ENCODE measurements at regions not wholly inside any gene's neighbourhood (a gene's known extent, or its start where the extent isn't known, plus 50 kb on each side); places are given as distances from the start of the nearest gene placed in this dataset.

DNA sequence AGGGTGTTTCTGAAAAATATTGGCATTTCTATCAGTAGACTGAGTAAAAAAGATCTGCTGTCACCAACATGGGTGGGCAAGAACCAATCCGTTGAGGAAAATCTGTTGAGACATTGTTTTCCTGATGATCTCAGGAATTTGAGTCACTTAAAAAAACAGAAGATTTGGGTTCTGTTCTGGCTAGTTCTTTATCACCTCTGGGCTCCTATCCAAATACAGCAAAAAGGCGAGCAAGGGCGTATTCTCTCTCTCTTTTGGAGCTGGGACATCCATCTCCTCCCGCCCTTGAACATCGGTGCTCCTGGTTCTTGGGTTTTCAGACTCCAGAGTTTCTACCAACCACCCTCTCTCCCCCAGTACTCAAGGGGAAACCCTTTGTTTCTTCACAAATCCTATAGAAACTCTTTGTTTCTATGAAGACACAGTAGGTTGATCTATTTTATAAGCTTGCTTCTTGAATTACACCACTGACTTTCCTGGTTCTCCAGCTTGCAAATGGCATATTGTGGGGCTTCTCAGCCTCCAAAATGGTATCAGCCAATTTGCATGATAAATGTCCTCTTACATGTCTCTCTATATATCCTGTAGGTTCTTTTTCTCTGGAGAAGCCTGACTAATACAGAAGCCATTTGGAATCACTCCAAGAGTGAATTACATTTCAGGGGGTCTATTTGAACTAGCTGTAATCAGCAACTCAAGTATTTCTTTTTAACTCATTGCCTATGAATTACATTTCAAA is 263.9 kb upstream of the TMTC1 start:
- no peaks in the 10 kb centered on the region for H3K27me3 ChIP-seq (ENCODE audit: insufficient read depth, low read length, poor library complexity, severe bottlenecking)
- H3K9me3 ChIP-seq (ENCODE audit: low read length) = no peaks in the 10 kb centered on the region
- Mint-ChIP-seq H3K27me3 (peaks cover 0 to 4% of the 10 kb centered on the region in 2 donors), H3K36me3 (no peaks in the 10 kb centered on the region), H3K9me3 (peaks cover 0 to 2% (median 0%) of the 10 kb centered on the region in 5 donors), H3K4me1 (no peaks in the 10 kb centered on the region), H3K27ac (no peak overlapping the region), H3K4me3 (no peak overlapping the region)
- no peak overlapping the region for H3K4me3 ChIP-seq (ENCODE audit: low read length)
- no peaks in the 10 kb centered on the region for H3K36me3 ChIP-seq (ENCODE audit: insufficient read depth, low read length)
- no peak for DNase-seq
- ChIA-PET POLR2A (no interaction called here), CTCF (no interaction called here)
- H3K27ac ChIP-seq (ENCODE audit: low read depth, low read length) = no peak overlapping the region
- no peaks in the 10 kb centered on the region for H3K4me1 ChIP-seq (ENCODE audit: insufficient read depth, low read length)

GRCh38 chr12:30046376-30046775 is 262.6 kb upstream of the TMTC1 start:
- H3K9me3 Mint-ChIP-seq = peaks cover 0 to 2% (median 0%) of the 10 kb centered on the region in 5 donors

DNA sequence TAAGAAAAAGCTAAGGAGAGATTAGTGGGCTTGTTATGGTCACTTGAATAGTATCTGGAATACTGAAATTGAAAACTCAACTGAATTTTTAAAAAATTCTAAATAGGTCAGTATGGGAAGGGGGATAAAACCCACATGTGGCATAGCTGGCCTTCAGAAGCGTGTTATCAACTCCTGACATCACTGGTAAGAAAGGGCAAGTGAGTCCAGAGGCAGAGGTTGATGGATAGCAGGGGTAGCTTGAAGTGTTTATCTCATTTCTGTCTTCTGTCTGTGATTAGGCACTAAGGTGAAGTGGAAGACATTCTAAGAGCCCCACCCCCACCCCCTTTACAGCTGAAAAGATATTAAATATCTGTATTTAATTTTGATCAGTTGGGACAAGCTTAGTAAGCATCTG is 261.4 kb upstream of the TMTC1 start:
- no peak overlapping the region for H3K4me3 ChIP-seq (ENCODE audit: low read length)
- H3K36me3 ChIP-seq (ENCODE audit: insufficient read depth, low read length) = no peaks in the 10 kb centered on the region
- H3K4me1 ChIP-seq (ENCODE audit: insufficient read depth, low read length) = no peaks in the 10 kb centered on the region
- peaks cover 0 to 2% (median 1%) of the 10 kb centered on the region in 3 donors for H3K36me3 Mint-ChIP-seq
- peaks cover 0 to 4% of the 10 kb centered on the region in 2 donors for H3K27me3 Mint-ChIP-seq
- no peaks in the 10 kb centered on the region for H3K4me1 Mint-ChIP-seq
- POLR2A ChIA-PET = no interaction called here
- no peaks in the 10 kb centered on the region for H3K9me3 ChIP-seq (ENCODE audit: low read length)
- peaks cover 0 to 2% (median 0%) of the 10 kb centered on the region in 5 donors for H3K9me3 Mint-ChIP-seq
- H3K27me3 ChIP-seq (ENCODE audit: insufficient read depth, low read length, poor library complexity, severe bottlenecking) = no peaks in the 10 kb centered on the region
- H3K4me3 Mint-ChIP-seq = no peak overlapping the region
- CTCF ChIA-PET = no interaction called here
- H3K27ac Mint-ChIP-seq = no peak overlapping the region
- no peak for DNase-seq
- no peak overlapping the region for H3K27ac ChIP-seq (ENCODE audit: low read depth, low read length)

More at GRCh38 chr12:30046376-30046775, 262.6 kb upstream of the TMTC1 start:
- POLR2A ChIA-PET = no interaction called here
- Mint-ChIP-seq H3K36me3 (no peaks in the 10 kb centered on the region), H3K27ac (no peak overlapping the region), H3K4me1 (no peaks in the 10 kb centered on the region), H3K27me3 (peaks cover 0 to 4% of the 10 kb centered on the region in 2 donors), H3K4me3 (no peak overlapping the region)
- H3K4me3 ChIP-seq (ENCODE audit: low read length) = no peak overlapping the region
- H3K4me1 ChIP-seq (ENCODE audit: insufficient read depth, low read length) = no peaks in the 10 kb centered on the region
- no peak for DNase-seq
- H3K27ac ChIP-seq (ENCODE audit: low read depth, low read length) = no peak overlapping the region
- no peaks in the 10 kb centered on the region for H3K9me3 ChIP-seq (ENCODE audit: low read length)
- no peaks in the 10 kb centered on the region for H3K27me3 ChIP-seq (ENCODE audit: insufficient read depth, low read length, poor library complexity, severe bottlenecking)
- CTCF ChIA-PET = no interaction called here
- H3K36me3 ChIP-seq (ENCODE audit: insufficient read depth, low read length) = no peaks in the 10 kb centered on the region

DNA sequence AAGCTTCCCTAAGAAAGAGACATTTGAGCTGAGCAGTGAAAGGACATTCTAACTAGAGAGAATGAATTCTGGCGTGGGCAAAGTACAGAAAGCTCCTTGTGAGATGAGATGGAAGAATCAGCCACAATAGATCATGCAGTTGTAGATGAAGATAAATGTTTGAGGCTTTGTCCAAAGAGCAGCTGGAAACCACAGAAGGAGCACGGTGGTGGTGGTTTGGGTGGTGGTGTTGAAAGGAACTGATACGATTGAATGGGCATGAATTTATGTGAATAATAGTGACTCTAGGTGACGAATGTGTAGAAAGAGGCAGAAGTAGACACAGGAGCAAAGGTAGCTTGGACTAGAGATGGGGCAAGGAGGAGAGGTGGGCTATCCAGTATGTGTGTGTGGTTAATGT is 260.5 kb upstream of the TMTC1 start:
- H3K9me3 Mint-ChIP-seq = peaks cover 0 to 3% (median 2%) of the 10 kb centered on the region in 5 donors
- peaks cover 0 to 3% (median 1%) of the 10 kb centered on the region in 3 donors for H3K36me3 Mint-ChIP-seq
- no peak overlapping the region for H3K27ac Mint-ChIP-seq
- Histone ChIP-seq H3K4me1 (ENCODE audit: insufficient read depth, low read length) (no peaks in the 10 kb centered on the region), H3K27me3 (ENCODE audit: insufficient read depth, low read length, poor library complexity, severe bottlenecking) (no peaks in the 10 kb centered on the region), H3K9me3 (ENCODE audit: low read length) (no peaks in the 10 kb centered on the region), H3K36me3 (ENCODE audit: insufficient read depth, low read length) (no peaks in the 10 kb centered on the region), H3K4me3 (ENCODE audit: low read length) (no peak overlapping the region), H3K27ac (ENCODE audit: low read depth, low read length) (no peak overlapping the region)
- no peak for DNase-seq
- peaks cover 0 to 2% of the 10 kb centered on the region in 2 donors for H3K27me3 Mint-ChIP-seq
- no peaks in the 10 kb centered on the region for H3K4me1 Mint-ChIP-seq
- ChIA-PET POLR2A (no interaction called here), CTCF (no interaction called here)
- H3K4me3 Mint-ChIP-seq = no peak overlapping the region

DNA sequence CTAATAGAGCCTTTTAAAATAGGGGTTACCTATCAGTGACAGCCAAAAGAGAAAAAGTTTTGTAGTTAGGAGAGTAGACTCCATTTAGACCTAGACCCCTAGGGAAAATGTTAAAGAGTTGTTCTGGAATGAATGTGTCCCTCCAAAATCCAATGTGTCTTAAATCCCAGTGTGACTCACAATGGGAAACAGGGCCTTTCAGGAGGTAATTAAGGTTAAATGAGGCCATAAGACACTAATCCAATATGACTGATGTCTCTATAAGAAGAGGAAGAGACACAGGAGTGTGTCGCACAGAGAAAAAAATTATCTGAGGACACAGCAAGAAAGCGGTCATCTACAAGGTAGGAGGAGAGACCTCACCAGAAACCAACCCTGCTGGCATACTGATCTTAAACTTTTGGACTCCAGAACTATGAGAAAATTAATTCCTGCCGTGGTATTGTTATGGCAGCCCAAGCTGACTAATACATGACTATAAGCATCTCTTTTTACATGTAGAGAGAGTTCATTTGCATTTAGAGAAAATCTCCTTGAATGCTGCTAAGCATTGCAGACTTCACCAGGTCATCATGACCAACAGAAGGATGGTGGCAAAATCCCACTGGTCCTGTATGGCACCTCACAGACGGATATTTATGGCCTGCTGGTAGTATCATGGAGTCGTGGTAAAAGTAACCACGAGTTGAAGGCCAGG is 259.6 kb upstream of the TMTC1 start:
- peaks cover 0 to 3% (median 2%) of the 10 kb centered on the region in 5 donors for H3K9me3 Mint-ChIP-seq
- no peaks in the 10 kb centered on the region for H3K4me1 Mint-ChIP-seq
- peaks cover 0 to 3% (median 1%) of the 10 kb centered on the region in 3 donors for H3K36me3 Mint-ChIP-seq
- no peak for DNase-seq
- Histone ChIP-seq H3K27ac (ENCODE audit: low read depth, low read length) (no peak overlapping the region), H3K9me3 (ENCODE audit: low read length) (no peaks in the 10 kb centered on the region), H3K4me1 (ENCODE audit: insufficient read depth, low read length) (no peaks in the 10 kb centered on the region), H3K36me3 (ENCODE audit: insufficient read depth, low read length) (no peaks in the 10 kb centered on the region), H3K27me3 (ENCODE audit: insufficient read depth, low read length, poor library complexity, severe bottlenecking) (no peaks in the 10 kb centered on the region), H3K4me3 (ENCODE audit: low read length) (no peak overlapping the region)
- ChIA-PET CTCF (no interaction called here), POLR2A (no interaction called here)
- H3K27me3 Mint-ChIP-seq = peaks cover 0 to 2% of the 10 kb centered on the region in 2 donors
- H3K27ac Mint-ChIP-seq = no peak overlapping the region
- H3K4me3 Mint-ChIP-seq = no peak overlapping the region

- no peaks in the 10 kb centered on the region for H3K4me1 Mint-ChIP-seq
- H3K9me3 ChIP-seq (ENCODE audit: low read length) = no peaks in the 10 kb centered on the region
- peaks cover 0 to 3% (median 1%) of the 10 kb centered on the region in 3 donors for H3K36me3 Mint-ChIP-seq
- H3K4me3 Mint-ChIP-seq = no peak overlapping the region
- H3K27me3 ChIP-seq (ENCODE audit: insufficient read depth, low read length, poor library complexity, severe bottlenecking) = no peaks in the 10 kb centered on the region
- DNase-seq = no peak
- no peaks in the 10 kb centered on the region for H3K4me1 ChIP-seq (ENCODE audit: insufficient read depth, low read length)
- H3K27ac ChIP-seq (ENCODE audit: low read depth, low read length) = no peak overlapping the region
- no peak overlapping the region for H3K4me3 ChIP-seq (ENCODE audit: low read length)
- H3K27ac Mint-ChIP-seq = no peak overlapping the region
- no peaks in the 10 kb centered on the region for H3K36me3 ChIP-seq (ENCODE audit: insufficient read depth, low read length)
- peaks cover 0 to 2% of the 10 kb centered on the region in 2 donors for H3K27me3 Mint-ChIP-seq
- peaks cover 0 to 3% (median 2%) of the 10 kb centered on the region in 5 donors for H3K9me3 Mint-ChIP-seq
- ChIA-PET CTCF (no interaction called here), POLR2A (no interaction called here)
Measured at GRCh38 chr12:30041096-30041495, 257.4 kb upstream of the TMTC1 start.

DNA sequence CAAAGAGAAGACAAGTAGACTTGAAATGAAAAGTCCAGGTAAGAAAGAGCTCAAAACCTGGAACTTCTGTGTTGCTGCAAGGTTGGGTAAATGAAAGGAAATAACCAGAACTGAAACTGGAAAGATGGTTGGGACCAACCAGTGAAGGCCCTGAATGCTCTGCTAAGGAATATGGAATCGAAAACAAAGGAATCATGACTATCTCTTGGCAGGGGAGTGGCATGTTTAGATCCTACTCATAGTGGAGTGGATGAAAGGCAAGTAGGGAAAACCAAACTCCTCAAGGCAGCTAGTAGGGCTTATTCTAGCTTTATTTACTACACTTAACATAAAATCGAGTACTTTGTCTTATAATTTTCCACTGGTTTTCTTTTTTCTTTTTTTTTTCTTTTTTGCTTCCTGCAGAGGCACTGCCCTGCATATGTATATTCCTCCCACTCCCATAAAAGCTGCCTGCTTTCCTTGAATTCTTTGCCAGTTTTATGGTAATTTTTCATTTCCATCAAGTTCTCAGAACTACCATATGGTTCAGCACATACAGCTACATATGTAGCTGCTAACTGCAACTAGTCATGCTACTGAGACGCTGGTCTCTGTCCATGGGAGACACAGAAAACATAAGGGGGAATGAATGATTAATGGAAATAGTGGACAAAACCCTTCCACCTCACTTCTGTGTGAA is 247.1 kb upstream of the TMTC1 start:
- no peak overlapping the region for H3K4me3 ChIP-seq (ENCODE audit: low read length)
- no peaks in the 10 kb centered on the region for H3K36me3 ChIP-seq (ENCODE audit: insufficient read depth, low read length)
- no peak overlapping the region for H3K4me3 Mint-ChIP-seq
- POLR2A ChIA-PET = no interaction called here
- no peaks in the 10 kb centered on the region for H3K27me3 ChIP-seq (ENCODE audit: insufficient read depth, low read length, poor library complexity, severe bottlenecking)
- H3K9me3 Mint-ChIP-seq = peaks cover 0 to 8% (median 0%) of the 10 kb centered on the region in 5 donors
- no peaks in the 10 kb centered on the region for H3K36me3 Mint-ChIP-seq
- H3K4me1 Mint-ChIP-seq = no peaks in the 10 kb centered on the region
- CTCF ChIA-PET = no interaction called here
- no peaks in the 10 kb centered on the region for H3K4me1 ChIP-seq (ENCODE audit: insufficient read depth, low read length)
- H3K27me3 Mint-ChIP-seq = no peaks in the 10 kb centered on the region
- no peaks in the 10 kb centered on the region for H3K9me3 ChIP-seq (ENCODE audit: low read length)
- H3K27ac ChIP-seq (ENCODE audit: low read depth, low read length) = no peak overlapping the region
- DNase-seq = no peak
- H3K27ac Mint-ChIP-seq = no peak overlapping the region

DNA sequence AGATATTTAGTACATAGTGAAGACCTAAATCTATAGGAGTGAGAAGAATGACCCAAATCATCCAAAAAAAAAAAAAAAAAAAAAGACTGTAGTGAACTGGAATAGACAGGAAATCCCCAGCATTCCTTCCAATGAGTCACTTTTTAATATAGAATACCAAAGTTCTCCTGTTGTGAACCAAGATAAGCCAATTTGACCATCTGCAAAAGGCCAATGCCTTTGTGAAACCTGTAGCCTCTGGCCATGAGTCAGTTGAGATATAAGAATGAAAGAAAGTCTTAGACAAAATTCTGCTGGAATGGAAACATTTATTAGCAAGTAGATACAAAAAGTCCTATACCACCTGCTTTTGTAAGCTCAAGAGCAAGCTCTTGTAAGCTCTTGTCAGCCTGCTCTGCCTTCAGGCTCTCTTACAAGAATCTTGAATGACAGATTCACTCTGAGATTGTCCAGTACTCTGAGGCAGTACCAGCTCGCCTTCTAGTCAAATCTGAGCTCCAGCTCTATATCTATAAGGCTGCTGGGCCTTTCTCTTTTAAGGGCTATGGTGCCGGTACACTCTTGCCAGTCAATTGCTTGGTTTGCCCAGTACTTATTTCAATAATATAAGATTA is 243.0 kb upstream of the TMTC1 start:
- Mint-ChIP-seq H3K4me3 (no peak overlapping the region), H3K27me3 (no peaks in the 10 kb centered on the region), H3K4me1 (no peaks in the 10 kb centered on the region), H3K36me3 (no peaks in the 10 kb centered on the region), H3K27ac (no peak overlapping the region), H3K9me3 (peaks cover 0 to 10% (median 4%) of the 10 kb centered on the region in 5 donors)
- ChIA-PET CTCF (no interaction called here), POLR2A (no interaction called here)
- no peak overlapping the region for H3K27ac ChIP-seq (ENCODE audit: low read depth, low read length)
- no peak for DNase-seq
- H3K27me3 ChIP-seq (ENCODE audit: insufficient read depth, low read length, poor library complexity, severe bottlenecking) = no peaks in the 10 kb centered on the region
- H3K4me3 ChIP-seq (ENCODE audit: low read length) = no peak overlapping the region
- H3K36me3 ChIP-seq (ENCODE audit: insufficient read depth, low read length) = no peaks in the 10 kb centered on the region
- H3K4me1 ChIP-seq (ENCODE audit: insufficient read depth, low read length) = no peaks in the 10 kb centered on the region
- H3K9me3 ChIP-seq (ENCODE audit: low read length) = no peaks in the 10 kb centered on the region
